BJ (cell line): ENCODE measurements at regions not wholly inside any gene's neighbourhood (a gene's known extent, or its start where the extent isn't known, plus 50 kb on each side); places are given as distances from the start of the nearest gene placed in this dataset.
"Not testable (repeated sequence)": the region's sequence is repeated elsewhere in the genome, so short reads cannot be mapped to it uniquely, and the experiment has no call there.

Source experiments
- CTCF ChIA-PET: fragments of 350-600 bp; formaldehyde crosslinking; extraction: SDS; loops from one replicate; lab custom pipeline; 2021; ENCODE audit warnings: antibody characterized with exemption, inconsistent platforms; lab: Yijun Ruan, JAX
- POLR2A ChIA-PET: fragments of 300-600 bp; sonication (Branson Sonifier 250); formaldehyde crosslinking; extraction: SDS; loops from one replicate; lab custom pipeline; 2021; ENCODE audit warnings: antibody characterized with exemption; lab: Charles Lee
- DNase-seq: peaks from one replicate; pipeline ENCODE4 v3.0.0-alpha.2; 2011; ENCODE audit warnings: low read depth
- H3K27me3 ChIP-seq: 2 replicates; pipeline ENCODE4 v1.6.0; 2011; ENCODE audit warnings: low read length; ENCODE audit not compliant: control insufficient read depth, insufficient read depth
- H3K36me3 ChIP-seq: 2 replicates; pipeline ENCODE4 v1.5.1; 2011; ENCODE audit warnings: low read length; ENCODE audit not compliant: control insufficient read depth, insufficient read depth
- H3K4me3 ChIP-seq: 2 replicates; pipeline ENCODE4 v1.5.1; 2011; ENCODE audit warnings: low read depth, mild to moderate bottlenecking, control low read depth, low read length
- CTCF ChIP-seq: IDR thresholded peaks from 2 replicates; pipeline ENCODE4 v1.5.1; 2011; ENCODE audit warnings: low read depth, mild to moderate bottlenecking, control low read depth, inconsistent platforms, low read length, moderate library complexity; ENCODE audit not compliant: insufficient read depth

GRCh38 chr21:28294051-28294450, 698.6 kb downstream of the LTN1 start:
- TF ChIP-seq CTCF: no peak
- peak; percentile 41 for DNase-seq
- no peaks in the 10 kb centered on the region for H3K27me3 ChIP-seq
- ChIA-PET POLR2A (no interaction called here), CTCF (no interaction called here)
- no peak overlapping the region for H3K4me3 ChIP-seq
- no peaks in the 10 kb centered on the region for H3K36me3 ChIP-seq

- peak; percentile 70 for DNase-seq
- no peak overlapping the region for H3K4me3 ChIP-seq
- no peak for TF ChIP-seq CTCF
- no peaks in the 10 kb centered on the region for H3K27me3 ChIP-seq
- H3K36me3 ChIP-seq: no peaks in the 10 kb centered on the region
- ChIA-PET POLR2A (interaction anchor here (0.6 kb wide), 1 partner anchor 25 kb away, joined by 3 read pairs; no protein-coding TSS in a partner anchor), CTCF (interaction anchor here (0.9 to 1.7 kb wide), 2 partner anchors 11 to 15 kb away, joined by 3 to 5 read pairs; no protein-coding TSS in a partner anchor)
These were observed 708.8 kb downstream of the LTN1 start for GRCh38 chr21:28283641-28284490.

GRCh38 chr21:28282833-28283232, 709.8 kb downstream of the LTN1 start:
- Histone ChIP-seq H3K4me3 (no peak overlapping the region), H3K36me3 (no peaks in the 10 kb centered on the region), H3K27me3 (no peaks in the 10 kb centered on the region)
- POLR2A ChIA-PET: no interaction called here
- CTCF ChIA-PET: interaction anchor here (0.9 to 1.7 kb wide), 3 partner anchors 10 to 16 kb away, joined by 3 to 5 read pairs (median 5); no protein-coding TSS in a partner anchor
- TF ChIP-seq CTCF: no peak
- no peak for DNase-seq

- H3K36me3 ChIP-seq, DNase-seq, H3K27me3 ChIP-seq, POLR2A ChIA-PET, H3K4me3 ChIP-seq: not testable (repeated sequence)
- CTCF ChIA-PET: interaction anchor here (1.2 kb wide), 1 partner anchor 9 kb away, joined by 5 read pairs; no protein-coding TSS in a partner anchor
These were observed 711.3 kb downstream of the LTN1 start for GRCh38 chr21:28281357-28281756.

- ChIA-PET POLR2A (no interaction called here), CTCF (no interaction called here)
- no peak for TF ChIP-seq CTCF
- H3K4me3 ChIP-seq: no peak overlapping the region
- H3K27me3 ChIP-seq: no peaks in the 10 kb centered on the region
- H3K36me3 ChIP-seq: no peaks in the 10 kb centered on the region
- DNase-seq: no peak
These were observed 712.1 kb downstream of the LTN1 start for GRCh38 chr21:28280611-28281010.
